GM12864 (cell line): ENCODE measurements at regions not wholly inside any gene's neighbourhood (a gene's known extent, or its start where the extent isn't known, plus 50 kb on each side); places are given as distances from the start of the nearest gene placed in this dataset.
A peak's percentile ranks its signal among the peaks of the same experiment; 100 is the strongest.

ENCODE experiments used
- DNase-seq: peaks from one replicate; pipeline ENCODE4 v3.0.0-alpha.2; 2011; ENCODE audit warnings: low read depth
- H3K4me3 ChIP-seq: 2 replicates; pipeline ENCODE4 v1.5.1; 2011; ENCODE audit warnings: mild to moderate bottlenecking, low read depth, low read length, control low read depth
- TF ChIP-seq, protein P1 (sequence below): IDR thresholded peaks from 2 replicates; pipeline ENCODE4 v1.5.1; 2011; ENCODE audit warnings: low read depth, mild to moderate bottlenecking, moderate library complexity, low read length, control low read depth, inconsistent platforms; ENCODE audit errors: missing control alignments

DNA sequence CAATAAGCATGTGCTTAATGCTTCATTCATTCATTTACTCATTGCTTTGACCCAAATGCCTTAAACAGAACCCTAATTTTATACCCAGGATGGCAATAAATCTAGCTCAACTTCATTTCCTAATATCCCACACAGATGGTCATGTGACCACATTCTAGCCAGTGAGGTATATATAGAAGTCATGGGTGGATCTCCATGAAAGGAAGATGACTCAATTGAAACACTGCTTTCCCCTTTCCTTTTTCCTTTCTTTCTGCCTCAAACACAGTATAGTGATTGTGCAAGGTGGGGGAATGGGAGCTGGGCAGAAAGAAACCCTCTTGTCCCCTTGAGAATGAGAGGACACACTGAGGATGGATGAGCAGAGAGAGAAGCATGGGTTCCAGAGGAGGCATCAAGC, 183.5 kb upstream of the PRICKLE2 start:
- no peak overlapping the region for H3K4me3 ChIP-seq
- TF ChIP-seq, protein P1, sequence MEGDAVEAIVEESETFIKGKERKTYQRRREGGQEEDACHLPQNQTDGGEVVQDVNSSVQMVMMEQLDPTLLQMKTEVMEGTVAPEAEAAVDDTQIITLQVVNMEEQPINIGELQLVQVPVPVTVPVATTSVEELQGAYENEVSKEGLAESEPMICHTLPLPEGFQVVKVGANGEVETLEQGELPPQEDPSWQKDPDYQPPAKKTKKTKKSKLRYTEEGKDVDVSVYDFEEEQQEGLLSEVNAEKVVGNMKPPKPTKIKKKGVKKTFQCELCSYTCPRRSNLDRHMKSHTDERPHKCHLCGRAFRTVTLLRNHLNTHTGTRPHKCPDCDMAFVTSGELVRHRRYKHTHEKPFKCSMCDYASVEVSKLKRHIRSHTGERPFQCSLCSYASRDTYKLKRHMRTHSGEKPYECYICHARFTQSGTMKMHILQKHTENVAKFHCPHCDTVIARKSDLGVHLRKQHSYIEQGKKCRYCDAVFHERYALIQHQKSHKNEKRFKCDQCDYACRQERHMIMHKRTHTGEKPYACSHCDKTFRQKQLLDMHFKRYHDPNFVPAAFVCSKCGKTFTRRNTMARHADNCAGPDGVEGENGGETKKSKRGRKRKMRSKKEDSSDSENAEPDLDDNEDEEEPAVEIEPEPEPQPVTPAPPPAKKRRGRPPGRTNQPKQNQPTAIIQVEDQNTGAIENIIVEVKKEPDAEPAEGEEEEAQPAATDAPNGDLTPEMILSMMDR: no peak
- no peak for DNase-seq

DNA sequence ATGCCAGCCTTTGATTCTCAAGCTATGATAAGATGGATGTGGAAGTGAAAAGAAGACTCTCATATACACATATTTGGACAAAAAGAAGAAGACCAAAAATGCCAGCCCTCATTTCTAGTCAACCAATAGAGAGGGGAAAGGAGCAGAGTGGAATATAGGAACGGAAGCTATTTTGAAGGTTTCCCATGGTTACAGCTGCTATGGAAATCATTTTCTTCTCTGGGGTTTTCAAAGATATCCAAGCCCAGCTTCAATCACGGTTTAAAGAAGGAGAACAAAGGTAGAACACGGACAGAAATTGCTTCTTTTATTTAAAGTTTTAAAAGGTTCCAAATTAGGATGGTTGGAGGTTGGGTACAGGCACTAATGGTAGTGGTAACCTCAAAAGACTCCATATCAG, 181.0 kb upstream of the PRICKLE2 start:
- no peak for DNase-seq
- TF ChIP-seq, protein P1: no peak
- no peak overlapping the region for H3K4me3 ChIP-seq

DNA sequence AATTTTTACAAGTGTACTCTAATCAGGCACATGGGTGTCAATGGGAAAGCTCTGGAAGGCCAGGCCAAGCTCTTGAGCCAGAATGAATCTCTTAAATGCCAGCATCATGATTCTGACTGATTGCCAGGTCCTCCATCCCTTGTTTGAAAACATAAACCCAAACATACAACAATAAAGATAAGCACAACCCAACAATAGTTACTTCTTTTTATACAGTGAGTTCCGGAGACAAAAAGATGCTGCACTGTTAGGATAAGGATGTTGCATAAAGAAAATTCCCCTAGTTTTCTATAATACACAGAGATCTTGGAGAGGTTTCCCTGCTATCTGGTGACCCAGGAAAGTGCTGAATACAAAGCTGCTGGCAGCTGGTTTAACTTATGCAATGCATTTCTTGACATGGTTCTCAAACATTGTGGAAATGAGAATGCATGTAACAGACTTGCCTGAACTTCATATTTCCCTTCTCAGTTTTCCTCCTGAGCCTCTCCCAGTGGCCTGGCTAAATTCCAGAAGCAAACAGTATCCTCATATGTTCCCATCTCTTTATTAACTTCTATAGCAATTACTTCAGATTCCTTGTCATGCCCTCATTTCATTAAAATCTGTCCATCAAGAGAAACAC, 180.1 kb upstream of the PRICKLE2 start:
- no peak for DNase-seq
- TF ChIP-seq, protein P1: no peak
- H3K4me3 ChIP-seq: no peak overlapping the region

DNA sequence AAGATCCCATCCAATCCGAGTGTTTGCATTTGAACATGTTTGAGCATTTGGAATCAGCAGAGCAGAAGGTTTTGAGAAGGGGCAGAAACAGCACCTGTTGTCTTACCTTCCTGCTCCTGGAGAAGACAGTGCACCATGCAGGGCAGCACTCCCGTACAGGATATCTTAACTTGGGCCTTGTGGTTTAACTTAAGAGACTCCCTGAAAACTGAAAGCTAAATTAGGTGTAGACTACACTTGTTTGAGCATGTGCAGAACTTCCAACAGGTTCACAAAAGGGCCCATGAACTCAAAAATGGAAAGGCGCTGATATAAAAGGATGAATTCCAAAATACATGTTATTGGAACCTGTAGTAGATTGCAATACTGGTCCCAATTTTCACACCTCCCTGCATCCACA, 175.4 kb upstream of the PRICKLE2 start:
- no peak for DNase-seq
- TF ChIP-seq, protein P1: no peak
- no peak overlapping the region for H3K4me3 ChIP-seq

DNA sequence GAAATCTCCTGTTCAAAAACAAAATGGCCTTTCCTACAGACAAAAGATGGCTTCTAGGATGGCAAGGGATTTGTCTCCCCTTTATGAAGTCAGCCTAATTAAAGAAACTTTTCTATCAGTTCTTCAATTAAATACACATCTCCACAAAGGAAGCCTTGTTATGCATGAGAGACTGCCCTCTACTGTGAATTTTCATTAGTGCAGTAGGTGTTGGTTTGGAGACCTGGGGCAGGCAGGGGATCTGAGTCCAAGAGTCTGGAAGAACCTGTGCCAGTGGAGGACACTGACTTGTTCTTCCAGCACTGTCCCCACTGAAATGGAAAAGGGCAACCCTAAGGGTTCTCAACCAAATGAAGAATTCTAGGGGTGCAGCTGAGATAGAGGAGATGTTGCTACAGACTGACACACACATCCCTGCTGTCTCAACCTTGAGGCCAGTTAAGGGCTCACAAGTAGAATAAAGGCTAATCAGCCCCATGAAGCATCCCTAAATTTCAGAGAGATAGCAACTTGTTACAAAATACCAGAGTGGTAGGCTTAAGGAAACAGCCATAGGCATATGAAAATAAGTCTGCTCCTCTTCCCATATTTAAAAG, 174.0 kb upstream of the PRICKLE2 start:
- DNase-seq: no peak
- TF ChIP-seq, protein P1: peak; percentile 65

DNA sequence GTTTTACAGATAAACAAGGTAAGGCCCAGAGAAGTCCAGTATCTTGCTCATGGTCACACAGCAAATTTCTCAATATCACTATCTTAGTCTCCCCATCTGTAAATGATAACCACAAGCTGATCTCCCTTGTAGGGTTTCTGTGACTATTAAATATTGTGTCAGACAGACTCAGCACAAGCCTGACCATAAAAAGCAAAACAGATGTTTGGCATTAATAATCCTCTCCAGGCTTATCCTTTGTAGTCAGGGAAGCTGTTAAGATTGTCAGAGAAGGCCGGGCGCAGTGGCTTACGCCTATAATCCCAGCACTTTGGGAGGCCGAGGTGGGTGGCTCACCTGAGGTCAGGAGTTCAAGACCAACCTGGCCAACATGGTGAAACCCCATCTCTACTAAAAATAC, 173.2 kb upstream of the PRICKLE2 start:
- TF ChIP-seq, protein P1: no peak
- H3K4me3 ChIP-seq: no peak overlapping the region
- DNase-seq: no peak

More for the DNA sequence above, 174.0 kb upstream of the PRICKLE2 start:
- H3K4me3 ChIP-seq: no peak overlapping the region

DNA sequence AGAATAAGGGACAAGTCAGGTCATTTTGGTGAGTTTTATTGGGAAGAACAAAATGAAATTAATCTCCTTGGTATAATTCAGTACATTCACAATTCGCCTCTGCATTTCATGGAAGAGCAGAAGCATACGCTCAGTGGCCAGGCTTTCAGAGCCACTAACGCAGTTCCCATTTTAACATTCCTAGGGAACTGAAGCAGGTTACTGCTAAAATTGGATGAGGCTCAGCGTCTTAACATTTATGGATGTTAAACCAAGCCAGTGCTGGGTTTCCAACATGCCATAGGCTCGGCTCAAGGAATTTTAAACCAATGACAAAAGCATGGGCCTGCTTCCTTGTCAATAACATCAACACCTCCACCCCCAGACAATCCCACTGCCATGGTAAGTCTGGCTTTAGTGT, 172.7 kb upstream of the PRICKLE2 start:
- TF ChIP-seq, protein P1: no peak
- no peak for DNase-seq
- no peak overlapping the region for H3K4me3 ChIP-seq
